PFSK-1 (cell line): ENCODE measurements at regions not wholly inside any gene's neighbourhood (a gene's known extent, or its start where the extent isn't known, plus 50 kb on each side); places are given as distances from the start of the nearest gene placed in this dataset.

Source experiments
- REST ChIP-seq, 2 experiments: IDR thresholded peaks; 2 replicates each; pipeline versions ENCODE4 v1.6.1 to v1.8.0; 2011 to 2012; ENCODE audit warnings: low read depth in 2 of 2, low read length in 2 of 2, control low read depth in 1 of 2, inconsistent platforms in 1 of 2, mild to moderate bottlenecking in 1 of 2, moderate library complexity in 1 of 2; ENCODE audit not compliant: insufficient read depth in 1 of 2
- SIN3A ChIP-seq: IDR thresholded peaks from 2 replicates; pipeline ENCODE4 v1.6.1; 2012; ENCODE audit warnings: mild to moderate bottlenecking, low read length, moderate library complexity, borderline replicate concordance; ENCODE audit not compliant: insufficient read depth

GRCh38 chr1:187568067-187568466 is 739.3 kb downstream of the PLA2G4A start:
- no peak for TF ChIP-seq SIN3A
- TF ChIP-seq REST (IDR thresholded peaks at IDR 0.05; ENCODE audit: insufficient read depth in 1 of 2, low read depth in 2 of 2, low read length in 2 of 2) = no peak
